RKO (cell line): ENCODE measurements at regions not wholly inside any gene's neighbourhood (a gene's known extent, or its start where the extent isn't known, plus 50 kb on each side); places are given as distances from the start of the nearest gene placed in this dataset.
"Not testable (repeated sequence)": the region's sequence is repeated elsewhere in the genome, so short reads cannot be mapped to it uniquely, and the experiment has no call there.

Source experiments
- DNase-seq: peaks from one replicate; pipeline ENCODE4 v3.0.0-alpha.2; 2016; ENCODE audit warnings: low spot score

GRCh38 chr6:28768187-28768913 is 155.4 kb downstream of the TRIM27 start:
- DNase-seq: no peak

- peak; percentile 71 for DNase-seq
Measured at GRCh38 chr6:28769626-28770402, 154.0 kb downstream of the TRIM27 start.

- no peak for DNase-seq
Measured at GRCh38 chr6:28770732-28771131, 153.1 kb downstream of the TRIM27 start.

GRCh38 chr6:28771401-28772267 is 152.2 kb downstream of the TRIM27 start:
- no peak for DNase-seq

- DNase-seq: no peak
Measured at GRCh38 chr6:28772480-28773381, 151.1 kb downstream of the TRIM27 start.

- no peak for DNase-seq
Measured at GRCh38 chr6:28774292-28775051, 149.3 kb downstream of the TRIM27 start.

- no peak for DNase-seq
Measured at GRCh38 chr6:28775052-28775376, 148.8 kb downstream of the TRIM27 start.

- no peak for DNase-seq
Measured at GRCh38 chr6:28775405-28776129, 148.2 kb downstream of the TRIM27 start.

- DNase-seq: no peak
Measured at GRCh38 chr6:28776269-28777146, 147.3 kb downstream of the TRIM27 start.

- no peak for DNase-seq
Measured at GRCh38 chr6:28777147-28777461, 146.7 kb downstream of the TRIM27 start.

GRCh38 chr6:28782113-28782673 is 141.6 kb downstream of the TRIM27 start:
- no peak for DNase-seq

- no peak for DNase-seq
Measured at GRCh38 chr6:28785962-28786679, 137.7 kb downstream of the TRIM27 start.

GRCh38 chr6:28789553-28790083 is 134.2 kb downstream of the TRIM27 start:
- peak; percentile 84 for DNase-seq

GRCh38 chr6:28791002-28791383 is 132.8 kb downstream of the TRIM27 start:
- peak; percentile 64 for DNase-seq

GRCh38 chr6:28794175-28795002 is 129.4 kb downstream of the TRIM27 start:
- peak; percentile 92 for DNase-seq

GRCh38 chr6:28800647-28801046 is 123.1 kb downstream of the TRIM27 start:
- not testable (repeated sequence) for DNase-seq
